SU-DHL-6 (cell line): ENCODE measurements at regions not wholly inside any gene's neighbourhood (a gene's known extent, or its start where the extent isn't known, plus 50 kb on each side); places are given as distances from the start of the nearest gene placed in this dataset.
"Not testable (repeated sequence)": the region's sequence is repeated elsewhere in the genome, so short reads cannot be mapped to it uniquely, and the experiment has no call there.

Experiments
- CTCF ChIP-seq: fragments of 200-600 bp; sonication (generic); IDR thresholded peaks from one replicate; pipeline ENCODE4 v1.5.1; 2017; ENCODE audit warnings: antibody characterized with exemption, mild to moderate bottlenecking, low read length, moderate library complexity; ENCODE audit not compliant: insufficient read depth, poor library complexity, severe bottlenecking
- EZH2phosphoT487 ChIP-seq: fragments of 200-600 bp; sonication (generic), shearing (Covaris generic); conservative IDR thresholded peaks from 2 replicates; pipeline ENCODE4 v1.6.1; 2018; ENCODE audit warnings: mild to moderate bottlenecking, antibody characterized with exemption, low read length, moderate library complexity, mixed read lengths

- not testable (repeated sequence) for TF ChIP-seq CTCF, EZH2phosphoT487
These were observed 66.0 kb upstream of the MUC20 start for GRCh38 chr3:195654746-195655145.
